NCI-H2081 treated with DMSO at 0.1 percent for 48 hours (cell line): ENCODE measurements at regions not wholly inside any gene's neighbourhood (a gene's known extent, or its start where the extent isn't known, plus 50 kb on each side); places are given as distances from the start of the nearest gene placed in this dataset.

Experiments used
- DNase-seq: peaks from one replicate; lab custom pipeline; 2025; lab: John Stamatoyannopoulos, UW

DNA sequence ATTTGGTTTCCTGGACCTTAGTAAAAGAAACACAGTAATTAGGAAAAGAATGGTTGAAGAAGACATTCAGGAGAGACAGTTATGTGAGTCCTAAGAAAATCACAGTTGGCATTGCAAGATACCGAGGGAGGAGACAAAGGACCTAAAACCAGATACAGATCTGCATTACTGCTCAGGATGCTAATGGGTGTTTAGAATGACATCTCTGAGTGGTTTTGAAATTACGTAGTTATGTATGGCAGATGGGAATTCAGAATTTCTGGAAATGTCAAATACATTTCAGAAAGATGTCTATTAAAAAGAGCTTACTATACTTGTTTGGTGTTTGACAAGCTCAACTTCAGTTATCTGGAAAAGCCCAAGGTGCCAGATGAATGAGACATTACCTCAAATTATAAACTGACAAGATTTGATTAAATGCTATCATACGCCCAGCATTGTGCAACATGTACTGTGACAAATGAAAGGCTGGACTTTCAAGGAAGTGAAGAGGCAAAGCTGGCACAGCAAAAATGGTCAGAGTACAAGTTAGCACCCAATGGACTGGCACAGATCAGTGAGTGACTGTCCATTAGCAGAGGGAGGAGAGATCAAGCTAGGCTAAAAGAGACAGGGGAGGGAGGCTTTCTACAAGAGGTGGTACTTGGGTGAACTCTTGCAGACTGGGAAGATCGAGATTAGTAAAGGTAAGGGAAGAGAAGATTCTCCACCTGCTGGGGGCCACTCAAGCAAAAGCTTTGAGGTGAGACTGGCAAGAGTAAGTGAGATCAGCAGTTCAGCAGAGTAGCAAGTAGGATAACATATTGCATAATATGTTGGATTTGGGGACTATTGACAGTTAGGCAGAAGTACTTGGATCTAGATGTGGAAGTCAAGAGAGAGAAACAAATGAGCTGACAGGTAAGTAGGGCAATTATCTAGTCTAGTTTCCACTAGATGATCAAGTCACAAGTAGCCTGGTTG is 168.9 kb downstream of the CYRIA start:
- no peak for DNase-seq

DNA sequence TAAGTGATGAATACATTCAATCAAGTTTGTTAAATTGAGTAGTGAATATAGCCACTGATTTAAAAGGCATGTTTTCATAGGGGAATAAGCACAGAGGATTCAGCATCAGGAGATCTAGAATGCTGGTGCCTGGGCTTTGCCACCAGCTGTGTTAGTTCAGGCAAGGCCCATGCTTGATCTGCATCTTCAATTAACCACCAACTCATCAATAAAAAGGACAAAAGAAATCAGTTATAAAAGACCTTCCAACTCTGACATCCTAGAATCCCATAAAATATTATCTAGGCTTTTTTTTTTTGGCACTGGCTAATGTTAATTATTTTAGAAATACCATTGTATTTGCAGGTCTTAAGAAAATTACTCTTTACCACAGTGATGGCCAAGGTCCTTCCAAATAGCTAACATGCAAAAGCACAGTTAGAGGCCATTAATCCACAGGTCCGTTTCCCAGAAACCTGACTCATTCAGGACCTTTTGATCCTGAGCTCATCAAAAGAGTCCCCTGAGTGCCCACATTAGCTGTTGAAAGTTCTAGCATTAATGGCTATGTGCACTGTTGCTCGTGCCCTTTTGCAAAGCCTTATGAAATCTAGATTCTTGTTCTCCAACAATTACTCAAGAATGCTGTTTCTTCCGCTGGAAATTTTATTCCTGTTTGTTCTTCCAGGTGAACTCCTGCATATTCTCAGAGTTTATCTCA is 170.0 kb downstream of the CYRIA start:
- DNase-seq = no peak

DNA sequence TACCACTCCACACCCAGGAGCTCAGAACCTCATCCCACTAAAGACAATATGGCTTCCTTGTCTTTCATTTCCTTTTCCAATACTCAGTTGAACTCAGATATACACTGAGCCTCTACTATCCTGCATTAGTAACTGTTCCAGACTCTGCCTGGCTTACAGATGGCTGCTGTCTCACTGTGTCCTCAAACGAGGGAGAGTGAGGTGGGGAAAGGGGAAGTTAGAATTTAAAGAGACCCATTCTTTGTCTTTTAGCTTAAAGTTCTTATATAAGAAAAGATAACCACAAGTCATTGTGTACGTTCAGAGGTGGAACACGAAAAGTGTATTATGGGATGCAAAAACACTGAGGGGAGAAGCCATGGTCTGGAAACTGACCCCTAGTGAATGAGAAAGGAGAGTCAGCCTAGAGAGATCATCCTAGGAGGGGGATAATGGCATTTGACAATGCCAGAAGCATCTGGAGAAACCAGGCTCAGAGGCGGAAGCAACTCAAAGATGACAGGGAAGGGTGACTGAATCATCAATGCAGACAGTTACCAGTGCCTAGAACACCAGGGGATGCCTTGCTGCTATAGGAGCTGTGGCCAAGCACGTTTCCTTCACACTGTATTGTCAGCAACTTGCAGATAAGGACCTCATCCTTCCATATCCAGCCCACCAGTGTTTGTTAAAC is 170.7 kb downstream of the CYRIA start:
- DNase-seq = no peak

DNA sequence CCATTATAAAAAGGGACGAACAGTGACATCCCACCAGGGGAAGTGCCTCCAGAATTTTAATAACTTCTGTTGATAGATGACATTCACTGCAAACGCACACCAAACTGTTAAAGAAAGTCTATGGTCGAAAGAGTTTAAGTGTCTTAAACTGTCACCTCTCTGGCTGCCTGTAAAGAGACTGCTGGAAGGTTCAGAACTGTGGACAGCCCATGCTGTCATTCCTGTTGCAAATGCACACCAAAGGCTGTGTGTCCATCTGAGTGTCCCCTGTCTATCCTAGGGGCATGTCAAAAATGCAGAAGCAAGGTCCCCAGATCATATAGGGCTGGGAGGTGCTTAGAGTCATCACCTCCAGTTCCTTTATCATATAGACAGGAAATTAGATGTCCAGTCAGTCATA is 171.8 kb downstream of the CYRIA start:
- no peak for DNase-seq

DNA sequence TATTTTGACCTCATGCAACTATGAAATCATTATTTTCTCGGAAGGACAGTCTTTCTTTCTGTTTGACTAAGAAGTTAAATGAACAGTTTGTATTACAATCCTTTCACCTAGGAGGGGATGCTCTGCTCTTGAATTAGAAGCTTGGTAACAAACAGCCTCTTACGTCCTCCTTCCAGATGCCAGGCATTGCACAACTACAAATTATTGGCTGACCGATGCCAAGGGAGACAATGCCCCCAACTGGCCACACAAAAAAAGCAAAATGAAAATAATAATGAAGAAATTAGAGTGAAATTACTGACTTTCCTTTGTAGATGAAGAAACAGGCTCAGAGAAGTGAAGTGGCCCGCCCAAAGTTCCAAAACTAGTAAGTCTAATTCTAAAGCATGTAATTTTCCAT is 177.9 kb downstream of the CYRIA start:
- DNase-seq = no peak

DNA sequence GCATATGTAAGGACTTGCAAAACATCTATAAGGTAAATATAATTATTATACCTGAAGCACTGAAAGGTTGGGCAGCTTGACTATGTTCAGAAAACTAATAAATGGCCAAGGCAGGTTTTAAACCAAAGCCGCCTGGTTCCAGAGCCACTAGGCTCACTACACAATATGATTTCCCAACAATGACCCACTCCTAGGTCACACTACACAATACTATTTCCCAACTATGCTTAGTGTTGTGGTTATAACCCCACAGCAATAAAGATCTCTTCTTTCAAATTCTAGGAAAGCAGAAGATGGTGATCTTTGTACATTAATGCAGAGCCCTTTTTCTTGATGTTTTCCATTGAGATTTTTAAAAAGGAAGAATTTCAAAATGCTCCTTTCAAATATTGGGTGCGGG is 180.4 kb downstream of the CYRIA start:
- no peak for DNase-seq

DNA sequence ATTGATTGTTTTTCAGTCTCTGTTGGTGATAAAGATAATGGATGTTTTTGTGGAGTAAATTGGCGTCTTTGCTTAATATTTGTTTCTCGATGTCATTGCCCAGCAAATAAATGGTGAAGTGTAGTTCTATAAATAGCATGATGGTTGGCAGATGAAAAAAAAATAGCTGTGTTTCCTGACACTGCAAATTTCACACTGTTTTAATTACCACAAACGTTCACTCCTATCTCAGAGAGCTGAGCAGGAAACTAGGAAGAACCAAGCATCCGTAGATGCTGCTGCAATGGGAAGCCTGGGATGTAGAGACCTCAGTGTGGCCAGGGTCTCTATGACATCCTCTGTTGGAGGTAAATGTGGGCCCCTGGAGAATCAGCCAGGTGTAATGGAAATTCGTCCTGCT is 183.2 kb downstream of the CYRIA start:
- DNase-seq = no peak

DNA sequence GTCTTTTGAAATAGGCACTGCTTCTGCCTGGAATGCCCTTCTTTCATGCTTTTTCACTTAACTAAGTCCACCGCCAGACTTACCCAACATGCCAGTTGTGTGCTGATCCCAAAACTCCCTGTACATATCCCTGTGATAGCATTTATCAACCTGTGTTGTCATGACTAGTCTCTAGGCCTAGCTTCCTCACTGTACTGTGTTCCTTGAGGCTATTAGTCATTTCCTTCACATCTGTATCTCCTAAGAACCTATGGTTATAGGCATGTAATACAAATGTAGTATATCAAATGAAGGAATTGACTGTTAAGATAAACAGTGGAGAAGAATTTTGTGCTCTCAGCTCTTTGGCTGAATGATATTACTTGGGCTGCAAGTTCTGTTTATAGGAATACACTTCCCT is 184.3 kb downstream of the CYRIA start:
- DNase-seq = no peak

DNA sequence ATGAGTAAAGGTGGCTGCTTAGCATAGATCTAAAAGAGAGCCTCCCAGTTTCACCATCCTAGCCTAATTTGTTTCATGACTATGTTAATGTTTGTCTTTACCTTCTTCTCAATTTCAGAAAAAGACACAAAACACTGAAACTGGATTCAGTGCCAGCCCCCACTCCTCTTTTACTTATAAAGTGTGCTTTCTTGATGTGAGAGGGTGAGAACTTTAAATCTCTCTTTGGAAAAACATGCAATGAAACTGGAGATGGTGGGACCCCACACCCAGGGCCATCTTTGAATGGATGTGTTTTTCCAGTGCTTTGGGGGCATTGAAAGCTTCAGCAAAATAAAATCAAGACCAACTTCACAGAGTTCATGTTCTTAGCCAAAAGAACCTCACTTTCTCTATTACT is 185.9 kb downstream of the CYRIA start:
- no peak for DNase-seq

DNA sequence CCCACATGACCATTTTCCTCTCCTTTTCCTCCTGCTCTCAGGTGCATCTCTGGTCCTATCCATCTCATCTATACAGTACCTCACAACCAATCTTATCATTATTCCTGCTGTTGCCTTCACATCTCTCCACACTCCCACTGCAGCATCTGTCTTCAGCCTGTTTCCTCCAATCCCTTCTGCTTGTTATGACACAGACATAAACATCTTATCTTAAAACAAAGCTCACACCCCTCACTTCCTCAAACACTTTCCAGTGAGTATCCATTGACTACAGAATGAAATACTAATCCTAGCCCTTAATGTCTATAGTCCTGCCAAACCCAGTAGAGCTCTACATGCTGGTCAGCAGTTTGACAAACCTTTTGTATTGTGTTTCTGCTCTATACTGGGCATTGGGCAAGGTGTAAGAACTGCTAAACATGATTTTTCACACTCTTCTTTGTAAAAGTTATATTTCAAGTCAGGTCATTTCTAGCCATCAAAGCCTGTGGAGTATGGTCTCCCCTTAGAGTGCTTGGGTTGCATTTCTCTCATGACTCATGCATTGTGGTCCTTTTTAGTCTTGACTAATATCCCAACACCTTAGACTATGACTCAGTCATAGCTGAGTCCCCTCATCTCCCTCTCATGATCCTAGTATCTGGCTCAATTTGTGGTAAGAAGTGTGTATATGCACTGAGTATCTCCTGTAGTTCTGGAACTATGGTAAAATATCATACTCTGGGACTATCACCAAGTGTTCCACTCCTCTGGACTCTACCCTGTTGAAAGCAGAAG is 187.0 kb downstream of the CYRIA start:
- DNase-seq = no peak

DNA sequence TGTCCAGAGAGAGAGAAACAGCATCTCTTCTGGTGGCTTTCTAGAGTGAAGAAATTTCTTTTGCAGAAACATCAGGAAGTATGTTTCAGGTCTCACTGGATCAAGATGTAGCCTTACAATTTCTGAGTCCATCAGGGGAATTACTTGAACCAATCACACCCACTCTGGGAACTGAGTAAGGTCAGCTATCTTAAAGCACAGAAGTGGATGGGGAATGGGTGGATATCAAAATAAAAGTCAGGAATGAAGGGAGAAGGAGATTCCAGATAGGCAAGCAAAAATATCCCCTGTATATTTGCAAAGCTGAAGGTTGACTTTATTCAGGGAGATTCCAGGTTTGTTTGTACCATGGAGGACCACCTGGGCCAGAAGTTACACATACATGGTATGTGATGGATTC is 188.0 kb downstream of the CYRIA start:
- no peak for DNase-seq

DNA sequence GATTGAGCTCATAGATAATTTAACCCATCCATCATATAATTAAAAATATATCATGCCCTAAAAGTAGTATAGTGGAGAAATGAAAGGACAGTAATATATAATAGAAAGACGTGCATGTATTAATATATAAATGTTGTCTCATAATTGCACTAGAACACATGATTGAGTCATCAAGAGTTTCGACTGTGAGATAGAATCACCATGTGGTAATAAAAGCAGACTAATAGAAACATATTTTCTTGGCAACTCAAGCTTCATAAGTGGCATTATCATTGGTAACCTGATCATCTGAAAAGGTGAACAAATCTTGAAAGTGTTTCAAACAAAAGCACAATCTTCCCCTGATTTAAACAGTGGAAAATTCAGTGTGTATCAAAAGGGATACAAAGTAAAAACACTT is 188.8 kb downstream of the CYRIA start:
- no peak for DNase-seq

DNA sequence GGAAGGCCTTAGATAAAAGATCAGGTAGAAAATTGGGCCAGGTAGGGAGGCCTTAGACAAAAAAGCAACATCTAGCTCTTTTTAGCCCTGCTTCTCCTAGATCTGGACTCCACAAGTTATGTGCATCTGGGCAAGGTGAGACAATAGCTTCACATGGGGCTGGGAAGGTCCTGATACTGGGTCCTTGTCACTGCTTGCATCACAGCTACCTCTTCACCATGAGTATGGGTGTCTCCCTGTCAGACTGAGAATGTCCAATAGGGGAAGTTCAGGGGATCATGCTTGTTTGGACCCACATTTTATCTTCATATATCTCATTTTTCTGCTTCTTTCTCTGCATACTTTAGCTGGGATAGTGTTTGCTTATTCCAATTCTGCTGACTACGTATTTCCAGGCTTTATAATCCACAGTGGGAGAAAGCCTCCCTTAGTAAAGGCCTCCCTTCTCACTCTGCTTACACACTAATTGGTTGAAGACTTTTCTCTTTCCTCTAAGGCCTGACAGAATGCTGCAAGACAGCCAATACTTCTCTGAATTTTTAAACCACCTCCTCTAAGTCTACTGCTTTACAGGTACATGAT is 189.6 kb downstream of the CYRIA start:
- DNase-seq = no peak

DNA sequence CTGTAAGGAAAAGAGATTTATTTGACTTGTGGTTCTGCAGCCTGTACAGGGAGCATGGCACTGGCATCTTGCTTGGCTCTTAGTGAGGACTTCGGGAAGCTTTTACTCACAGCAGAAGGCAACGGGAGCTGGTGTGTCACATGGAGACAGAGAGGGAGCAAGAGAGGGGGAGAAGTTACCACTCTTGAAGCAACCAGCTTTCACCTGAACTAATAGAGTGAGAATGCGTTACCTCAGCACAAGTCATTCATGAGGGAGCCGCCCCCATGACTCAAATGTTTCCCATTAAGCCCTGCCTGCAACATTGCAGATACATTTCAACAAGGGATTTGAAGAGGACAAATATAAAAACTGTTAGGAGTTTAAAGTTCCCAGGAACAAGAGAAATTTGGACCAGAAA is 190.0 kb downstream of the CYRIA start:
- no peak for DNase-seq

DNA sequence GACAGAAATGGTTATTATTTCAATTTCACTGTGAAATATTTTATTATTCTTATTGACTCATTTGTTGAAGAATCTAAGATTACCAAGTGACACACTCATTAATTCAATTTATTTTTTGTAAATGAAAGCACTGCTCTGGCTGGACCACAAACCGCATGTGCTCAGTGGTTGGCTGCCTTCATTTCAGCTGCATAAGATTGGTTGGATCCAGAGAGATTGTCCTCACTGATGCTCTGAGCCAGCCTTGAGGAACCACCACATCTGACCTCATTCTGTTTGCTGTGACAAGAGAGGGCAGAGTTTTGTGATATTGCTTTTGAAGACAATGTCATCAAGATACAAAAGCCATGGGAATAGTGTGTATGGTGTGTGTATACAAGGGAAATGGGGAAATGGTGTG is 192.1 kb downstream of the CYRIA start:
- DNase-seq = no peak

DNA sequence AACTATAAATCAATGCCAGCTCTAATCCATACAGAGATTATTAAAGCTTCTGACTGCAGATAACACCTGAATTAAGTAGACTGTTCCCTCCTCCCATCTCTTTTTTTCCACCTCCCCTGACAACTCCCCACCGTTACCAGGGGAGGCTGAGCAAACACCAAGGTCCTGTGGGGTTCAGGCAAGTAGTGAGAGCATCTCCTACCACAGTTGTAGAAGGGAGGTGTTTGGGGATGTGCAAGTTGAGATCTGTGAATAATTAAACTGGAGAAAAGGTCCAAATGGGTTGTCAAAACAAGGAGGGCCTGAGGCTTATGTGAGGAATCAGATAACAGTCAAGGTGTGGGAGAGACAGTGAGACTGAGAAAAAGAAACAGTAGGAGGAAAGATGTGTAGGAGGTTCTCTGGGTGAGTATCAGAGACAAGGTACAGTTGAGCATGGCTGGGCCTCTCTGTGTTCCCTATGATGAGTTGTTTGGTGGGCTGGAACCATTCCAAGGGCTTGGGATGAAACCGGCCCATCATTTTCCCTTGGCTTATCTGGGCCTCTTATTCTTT is 194.6 kb downstream of the CYRIA start:
- DNase-seq = no peak

DNA sequence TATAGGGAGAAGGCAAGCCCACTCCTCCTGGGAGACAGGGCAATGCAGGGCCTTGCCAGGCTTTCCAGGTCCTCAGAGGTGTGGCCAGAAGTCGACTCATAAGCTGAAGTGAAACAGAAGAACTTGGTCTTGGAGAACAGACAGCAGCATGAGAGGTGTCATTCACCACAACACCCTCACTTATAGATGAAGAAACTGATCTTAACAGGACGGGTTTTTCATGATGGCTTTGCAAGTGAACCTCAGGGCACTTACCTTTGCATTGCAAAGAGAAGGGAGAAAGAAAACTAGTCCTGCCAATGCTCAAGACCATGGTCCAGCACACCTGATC is 198.8 kb downstream of the CYRIA start:
- no peak for DNase-seq

DNA sequence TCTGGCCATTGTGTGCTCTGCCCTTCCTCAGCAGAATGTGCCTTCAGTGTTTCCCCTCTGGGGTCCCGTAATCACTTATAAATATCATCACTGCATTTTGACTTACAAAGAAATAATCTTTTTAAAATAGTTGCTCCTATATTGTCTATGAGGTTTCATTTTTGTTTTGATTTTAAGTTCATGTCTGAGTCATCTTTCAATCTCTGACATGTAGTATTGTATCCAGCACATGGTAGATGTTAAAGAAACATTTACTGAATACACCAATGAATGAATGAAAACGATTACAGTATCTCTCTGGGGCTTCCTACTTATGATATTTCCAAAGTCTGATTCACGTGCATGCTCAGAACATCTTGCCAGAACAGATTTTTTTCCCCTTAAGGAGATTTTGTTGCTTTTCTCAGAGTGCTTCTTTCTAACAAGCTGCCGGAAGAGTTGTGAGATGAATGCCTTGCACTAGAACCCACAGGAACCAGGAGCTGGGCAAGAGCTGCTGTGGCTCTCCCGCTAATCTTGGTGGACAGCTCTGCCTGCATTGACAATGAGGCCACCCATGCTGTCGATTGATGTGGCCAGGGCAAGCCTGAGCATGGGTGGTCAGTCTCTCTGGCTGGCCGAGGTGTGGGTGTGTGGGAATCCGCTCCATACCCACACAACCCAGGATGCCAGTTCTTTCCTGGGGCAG is 199.4 kb downstream of the CYRIA start:
- DNase-seq = no peak

DNA sequence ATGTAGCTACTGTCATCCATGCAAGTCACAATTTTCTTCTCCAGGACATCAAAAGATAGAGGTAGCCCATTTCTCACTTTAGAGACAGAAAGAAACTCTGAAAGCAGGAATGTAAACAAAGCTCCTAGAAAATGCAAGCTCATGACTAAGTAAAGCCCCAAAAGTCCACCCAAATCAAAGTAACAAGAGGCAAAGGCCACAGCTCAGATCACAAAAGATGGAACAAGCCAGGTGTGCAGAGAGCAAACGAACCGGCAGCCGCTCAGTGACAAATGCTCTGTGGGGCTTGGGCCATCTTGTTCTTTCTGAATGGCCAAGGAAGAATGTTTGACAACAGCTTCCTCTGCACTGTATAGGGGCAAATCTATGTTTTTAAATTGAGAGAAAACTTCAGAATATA is 201.0 kb downstream of the CYRIA start:
- DNase-seq = no peak

DNA sequence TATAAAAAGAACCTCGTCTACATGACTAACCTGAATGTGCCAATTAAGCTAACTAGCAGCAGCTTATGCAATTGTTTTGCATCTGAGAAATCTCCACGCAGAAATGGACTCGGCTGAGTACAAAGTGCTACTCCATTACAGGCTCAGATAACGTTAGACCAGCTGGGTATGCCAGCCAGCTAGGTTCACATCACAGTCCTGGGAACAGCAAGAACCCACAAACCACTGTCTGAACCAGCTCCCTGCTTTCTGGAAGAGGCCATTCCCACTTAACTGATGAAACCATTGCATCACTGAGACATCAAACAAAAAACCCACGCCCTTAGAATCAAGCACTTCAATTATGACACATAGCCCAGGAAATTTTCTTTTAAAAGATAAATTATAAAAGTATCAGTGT is 202.7 kb downstream of the CYRIA start:
- no peak for DNase-seq

DNA sequence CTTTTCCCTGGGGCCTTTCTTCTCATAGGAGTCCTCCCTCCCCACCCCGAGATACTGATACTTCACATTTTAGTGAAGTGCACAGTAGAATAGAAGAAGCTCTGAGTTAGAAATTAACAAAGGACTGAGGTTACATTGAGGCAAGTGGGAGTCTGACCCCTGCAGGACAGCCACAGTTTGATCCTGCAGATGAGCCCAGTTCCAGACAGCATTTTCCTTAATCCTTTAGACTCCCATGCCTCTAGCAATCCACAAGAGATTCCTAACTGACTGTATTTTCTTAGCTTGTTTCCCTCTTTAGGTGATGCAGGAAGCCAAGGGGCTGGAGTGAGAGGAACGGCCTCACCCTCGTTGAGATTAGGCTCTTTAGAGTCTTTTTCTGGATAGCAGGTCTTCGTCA is 204.0 kb downstream of the CYRIA start:
- DNase-seq = no peak
